ENCODE measurements at regions not wholly inside any gene's neighbourhood (a gene's known extent, or its start where the extent isn't known, plus 50 kb on each side); places are given as distances from the start of the nearest gene placed in this dataset.
A peak's percentile ranks its signal among the peaks of the same experiment; 100 is the strongest.

DNA sequence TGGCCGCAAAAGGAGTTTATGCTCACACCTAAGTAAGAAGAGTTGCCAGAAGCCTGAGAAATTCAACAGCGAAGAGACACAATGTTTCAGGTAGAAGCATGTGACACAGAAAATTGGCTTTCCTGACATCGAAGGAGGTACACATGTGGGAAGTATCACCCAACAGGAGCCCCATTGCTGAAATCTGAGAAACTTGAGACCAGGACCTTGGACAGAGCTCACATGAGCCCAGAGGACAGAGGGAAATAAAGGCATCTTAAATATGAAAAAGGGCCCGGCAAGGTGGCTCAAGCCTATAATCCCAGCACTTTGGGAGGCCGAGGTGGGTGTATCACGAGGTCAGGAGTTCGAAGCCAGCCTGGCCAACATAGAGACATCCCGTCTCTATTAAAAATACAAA lies 304.1 kb upstream of the C16orf82 start:
- H3K4me3 ChIP-seq (replicated peaks in 1 of 4; ENCODE audit: control extremely low read depth in 1 of 4, insufficient read depth in 1 of 4, low read depth in 3 of 4, low read length in 4 of 4), result no peak overlapping the region
- no peaks in the 10 kb centered on the region for H3K9me3 ChIP-seq (ENCODE audit: control insufficient read depth, insufficient read depth, low read depth, low read length)
- no peaks in the 10 kb centered on the region for H3K27me3 ChIP-seq (ENCODE audit: control insufficient read depth, insufficient read depth, low read length)
- H3K4me1 ChIP-seq (ENCODE audit: control insufficient read depth, extremely low read depth, insufficient read depth, low read length), result no peaks in the 10 kb centered on the region
- no peak overlapping the region for H3K9ac ChIP-seq (ENCODE audit: insufficient read depth, low read length)
- DNase-seq (ENCODE audit: low read depth in 2 of 2), result no peak
- no peaks in the 10 kb centered on the region for H3K36me3 ChIP-seq (ENCODE audit: control insufficient read depth, insufficient read depth, low read length)
- H3K79me2 ChIP-seq (ENCODE audit: control insufficient read depth, insufficient read depth, low read length), result no peaks in the 10 kb centered on the region
- no peak overlapping the region for H3K27ac ChIP-seq (ENCODE audit: insufficient read depth, low read length)
- H2AFZ ChIP-seq (ENCODE audit: low read length), result no peak overlapping the region
- TF ChIP-seq, protein P1, sequence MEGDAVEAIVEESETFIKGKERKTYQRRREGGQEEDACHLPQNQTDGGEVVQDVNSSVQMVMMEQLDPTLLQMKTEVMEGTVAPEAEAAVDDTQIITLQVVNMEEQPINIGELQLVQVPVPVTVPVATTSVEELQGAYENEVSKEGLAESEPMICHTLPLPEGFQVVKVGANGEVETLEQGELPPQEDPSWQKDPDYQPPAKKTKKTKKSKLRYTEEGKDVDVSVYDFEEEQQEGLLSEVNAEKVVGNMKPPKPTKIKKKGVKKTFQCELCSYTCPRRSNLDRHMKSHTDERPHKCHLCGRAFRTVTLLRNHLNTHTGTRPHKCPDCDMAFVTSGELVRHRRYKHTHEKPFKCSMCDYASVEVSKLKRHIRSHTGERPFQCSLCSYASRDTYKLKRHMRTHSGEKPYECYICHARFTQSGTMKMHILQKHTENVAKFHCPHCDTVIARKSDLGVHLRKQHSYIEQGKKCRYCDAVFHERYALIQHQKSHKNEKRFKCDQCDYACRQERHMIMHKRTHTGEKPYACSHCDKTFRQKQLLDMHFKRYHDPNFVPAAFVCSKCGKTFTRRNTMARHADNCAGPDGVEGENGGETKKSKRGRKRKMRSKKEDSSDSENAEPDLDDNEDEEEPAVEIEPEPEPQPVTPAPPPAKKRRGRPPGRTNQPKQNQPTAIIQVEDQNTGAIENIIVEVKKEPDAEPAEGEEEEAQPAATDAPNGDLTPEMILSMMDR (conservative IDR thresholded peaks at IDR 0.05 in 1 of 2, IDR thresholded peaks at IDR 0.05 in 1 of 2; ENCODE audit: low read depth in 1 of 2, low read length in 2 of 2), result no peak
- TF ChIP-seq EZH2 (IDR thresholded peaks at IDR 0.05; ENCODE audit: low read length, missing control alignments), result no peak
- H4K20me1 ChIP-seq (ENCODE audit: control insufficient read depth, extremely low read depth, insufficient read depth, low read length), result no peaks in the 10 kb centered on the region
- H3K4me2 ChIP-seq (ENCODE audit: extremely low read depth, insufficient read depth, low read length), result no peak overlapping the region

- Histone ChIP-seq H3K4me1 (ENCODE audit: control insufficient read depth, extremely low read depth, insufficient read depth, low read length) (no peaks in the 10 kb centered on the region), H3K9me3 (ENCODE audit: control insufficient read depth, insufficient read depth, low read depth, low read length) (no peaks in the 10 kb centered on the region), H3K9ac (ENCODE audit: insufficient read depth, low read length) (no peak overlapping the region), H4K20me1 (ENCODE audit: control insufficient read depth, extremely low read depth, insufficient read depth, low read length) (no peaks in the 10 kb centered on the region), H3K4me3 (replicated peaks in 1 of 4; ENCODE audit: control extremely low read depth in 1 of 4, insufficient read depth in 1 of 4, low read depth in 3 of 4, low read length in 4 of 4) (no peak overlapping the region), H3K27ac (ENCODE audit: insufficient read depth, low read length) (no peak overlapping the region), H2AFZ (ENCODE audit: low read length) (no peak overlapping the region), H3K36me3 (ENCODE audit: control insufficient read depth, insufficient read depth, low read length) (no peaks in the 10 kb centered on the region), H3K27me3 (ENCODE audit: control insufficient read depth, insufficient read depth, low read length) (no peaks in the 10 kb centered on the region), H3K79me2 (ENCODE audit: control insufficient read depth, insufficient read depth, low read length) (no peaks in the 10 kb centered on the region), H3K4me2 (ENCODE audit: extremely low read depth, insufficient read depth, low read length) (no peak overlapping the region)
- TF ChIP-seq EZH2 (IDR thresholded peaks at IDR 0.05; ENCODE audit: low read length, missing control alignments), result no peak
- TF ChIP-seq, protein P1 (conservative IDR thresholded peaks at IDR 0.05 in 1 of 2, IDR thresholded peaks at IDR 0.05 in 1 of 2; ENCODE audit: low read depth in 1 of 2, low read length in 2 of 2), result peak; percentile 10 to 21
- DNase-seq (ENCODE audit: low read depth in 2 of 2), result no peak
These were observed 301.6 kb upstream of the C16orf82 start for GRCh38 chr16:26765087-26765486.

- Histone ChIP-seq H2AFZ (ENCODE audit: low read length) (no peak overlapping the region), H3K9ac (ENCODE audit: insufficient read depth, low read length) (no peak overlapping the region), H4K20me1 (ENCODE audit: control insufficient read depth, extremely low read depth, insufficient read depth, low read length) (no peaks in the 10 kb centered on the region), H3K79me2 (ENCODE audit: control insufficient read depth, insufficient read depth, low read length) (no peaks in the 10 kb centered on the region), H3K36me3 (ENCODE audit: control insufficient read depth, insufficient read depth, low read length) (no peaks in the 10 kb centered on the region), H3K4me1 (ENCODE audit: control insufficient read depth, extremely low read depth, insufficient read depth, low read length) (no peaks in the 10 kb centered on the region), H3K27ac (ENCODE audit: insufficient read depth, low read length) (no peak overlapping the region), H3K9me3 (ENCODE audit: control insufficient read depth, insufficient read depth, low read depth, low read length) (no peaks in the 10 kb centered on the region), H3K4me2 (ENCODE audit: extremely low read depth, insufficient read depth, low read length) (no peak overlapping the region), H3K4me3 (replicated peaks in 1 of 4; ENCODE audit: control extremely low read depth in 1 of 4, insufficient read depth in 1 of 4, low read depth in 3 of 4, low read length in 4 of 4) (no peak overlapping the region), H3K27me3 (ENCODE audit: control insufficient read depth, insufficient read depth, low read length) (no peaks in the 10 kb centered on the region)
- TF ChIP-seq, protein P1 (conservative IDR thresholded peaks at IDR 0.05 in 1 of 2, IDR thresholded peaks at IDR 0.05 in 1 of 2; ENCODE audit: low read depth in 1 of 2, low read length in 2 of 2), result no peak
- no peak for TF ChIP-seq EZH2 (IDR thresholded peaks at IDR 0.05; ENCODE audit: low read length, missing control alignments)
- no peak for DNase-seq (ENCODE audit: low read depth in 2 of 2)
These were observed 298.2 kb upstream of the C16orf82 start for GRCh38 chr16:26768385-26769010.

Measured in fibroblast of lung (primary cell).